Natural killer cell treated with Interleukin-12 subunit alpha and Interleukin-12 subunit beta and Interleukin-15 and Interleukin-18, amount 100 ng/mL, for 72 hours (primary cell): ENCODE measurements at regions not wholly inside any gene's neighbourhood (a gene's known extent, or its start where the extent isn't known, plus 50 kb on each side); places are given as distances from the start of the nearest gene placed in this dataset.

Experiments used
- ATAC-seq, 2 donors: fragments of 150-1000 bp; cut with Tn5 transposase in 1 of 2; sonication (Bioruptor Pico), chemical (Tn5 transposase) in 1 of 2; 2 replicates each; pipeline ENCODE4 v1.10.0; 2021
- DNase-seq: peaks from one replicate; pipeline ENCODE4 v3.0.0; 2022; ENCODE audit warnings: low spot score
- H3K27ac Mint-ChIP-seq, 2 donors: 1 replicate in 1 of 2; 2 replicates in 1 of 2; pipeline ENCODE4 v1.8.0; 2022; ENCODE audit warnings: mixed read lengths in 2 of 2, mild to moderate bottlenecking in 1 of 2, moderate library complexity in 1 of 2
- H3K27me3 Mint-ChIP-seq, 2 donors: 1 replicate in 1 of 2; 2 replicates in 1 of 2; pipeline ENCODE4 v1.8.0; 2022; ENCODE audit warnings: mixed read lengths in 2 of 2
- H3K36me3 Mint-ChIP-seq: one replicate; pipeline ENCODE4 v1.8.0; 2022; ENCODE audit warnings: mixed read lengths
- H3K4me1 Mint-ChIP-seq, 2 donors: 1 replicate in 1 of 2; 2 replicates in 1 of 2; pipeline ENCODE4 v1.8.0; 2022; ENCODE audit warnings: low read depth in 2 of 2, mixed read lengths in 2 of 2, mild to moderate bottlenecking in 1 of 2
- H3K4me3 Mint-ChIP-seq: one replicate; pipeline ENCODE4 v1.8.0; 2022; ENCODE audit warnings: mixed read lengths
- H3K9me3 Mint-ChIP-seq: 2 replicates; pipeline ENCODE4 v1.8.0; 2022; ENCODE audit warnings: mixed read lengths

- peaks cover 8 to 12% of the 10 kb centered on the region in 2 donors for H3K27me3 Mint-ChIP-seq
- no peak overlapping the region for H3K4me3 Mint-ChIP-seq
- no peaks in the 10 kb centered on the region for H3K36me3 Mint-ChIP-seq
- H3K27ac Mint-ChIP-seq: no peak overlapping the region
- ATAC-seq: no peak
- H3K4me1 Mint-ChIP-seq: no peaks in the 10 kb centered on the region
- DNase-seq: peak; percentile 44
- H3K9me3 Mint-ChIP-seq: no peaks in the 10 kb centered on the region
Measured at GRCh38 chr4:3683744-3684421, 82.3 kb upstream of the ADRA2C start.

- Mint-ChIP-seq H3K36me3 (no peaks in the 10 kb centered on the region), H3K27ac (no peak overlapping the region), H3K9me3 (no peaks in the 10 kb centered on the region), H3K4me1 (no peaks in the 10 kb centered on the region), H3K27me3 (peaks cover 8 to 12% of the 10 kb centered on the region in 2 donors), H3K4me3 (no peak overlapping the region)
- DNase-seq: peak; percentile 32
- no peak for ATAC-seq
Measured at GRCh38 chr4:3683077-3683743, 83.0 kb upstream of the ADRA2C start.

- Mint-ChIP-seq H3K4me1 (no peaks in the 10 kb centered on the region), H3K36me3 (no peaks in the 10 kb centered on the region), H3K27ac (no peak overlapping the region), H3K27me3 (peaks cover 8 to 12% of the 10 kb centered on the region in 2 donors), H3K9me3 (no peaks in the 10 kb centered on the region), H3K4me3 (no peak overlapping the region)
- DNase-seq: peak; percentile 28
- peak in 1 of 2 donors; percentile 17 for ATAC-seq
Measured at GRCh38 chr4:3682236-3683076, 83.7 kb upstream of the ADRA2C start.

- no peak overlapping the region for H3K4me3 Mint-ChIP-seq
- H3K36me3 Mint-ChIP-seq: no peaks in the 10 kb centered on the region
- no peaks in the 10 kb centered on the region for H3K4me1 Mint-ChIP-seq
- no peak overlapping the region for H3K27ac Mint-ChIP-seq
- no peak for DNase-seq
- no peak for ATAC-seq
- peaks cover 8 to 9% of the 10 kb centered on the region in 2 donors for H3K27me3 Mint-ChIP-seq
- H3K9me3 Mint-ChIP-seq: no peaks in the 10 kb centered on the region
Measured at GRCh38 chr4:3681191-3681590, 85.0 kb upstream of the ADRA2C start.

- Mint-ChIP-seq H3K36me3 (no peaks in the 10 kb centered on the region), H3K27me3 (peaks cover 4% of the 10 kb centered on the region in 2 donors), H3K27ac (no peak overlapping the region), H3K4me1 (no peaks in the 10 kb centered on the region), H3K9me3 (no peaks in the 10 kb centered on the region), H3K4me3 (no peak overlapping the region)
- ATAC-seq (no peak), DNase-seq (peak; percentile 54)
Measured at GRCh38 chr4:3680656-3681055, 85.5 kb upstream of the ADRA2C start.

- Mint-ChIP-seq H3K9me3 (no peaks in the 10 kb centered on the region), H3K4me1 (no peaks in the 10 kb centered on the region), H3K27ac (no peak overlapping the region), H3K4me3 (no peak overlapping the region), H3K27me3 (peaks cover 0 to 6% of the 10 kb centered on the region in 2 donors), H3K36me3 (no peaks in the 10 kb centered on the region)
- DNase-seq: peak; percentile 38
- ATAC-seq: no peak
Measured at GRCh38 chr4:3679851-3680311, 86.3 kb upstream of the ADRA2C start.

GRCh38 chr4:3679071-3679825 lies 86.9 kb upstream of the ADRA2C start:
- Mint-ChIP-seq H3K4me3 (no peak overlapping the region), H3K9me3 (no peaks in the 10 kb centered on the region), H3K36me3 (no peaks in the 10 kb centered on the region), H3K27me3 (peaks cover 0 to 6% of the 10 kb centered on the region in 2 donors), H3K27ac (no peak overlapping the region), H3K4me1 (no peaks in the 10 kb centered on the region)
- peak; percentile 29 for DNase-seq
- no peak for ATAC-seq

- no peaks in the 10 kb centered on the region for H3K9me3 Mint-ChIP-seq
- peaks cover 2 to 6% of the 10 kb centered on the region in 2 donors for H3K27me3 Mint-ChIP-seq
- H3K4me1 Mint-ChIP-seq: no peaks in the 10 kb centered on the region
- no peak overlapping the region for H3K27ac Mint-ChIP-seq
- ATAC-seq: no peak
- H3K4me3 Mint-ChIP-seq: no peak overlapping the region
- peak; percentile 40 for DNase-seq
- no peaks in the 10 kb centered on the region for H3K36me3 Mint-ChIP-seq
Measured at GRCh38 chr4:3677748-3678070, 88.5 kb upstream of the ADRA2C start.

GRCh38 chr4:3676907-3677747 lies 89.1 kb upstream of the ADRA2C start:
- Mint-ChIP-seq H3K4me3 (no peak overlapping the region), H3K9me3 (no peaks in the 10 kb centered on the region), H3K27ac (no peak overlapping the region), H3K4me1 (no peaks in the 10 kb centered on the region), H3K27me3 (peaks cover 8 to 11% of the 10 kb centered on the region in 2 donors), H3K36me3 (no peaks in the 10 kb centered on the region)
- peak; percentile 44 for DNase-seq
- no peak for ATAC-seq

GRCh38 chr4:3676196-3676595 lies 90.0 kb upstream of the ADRA2C start:
- ATAC-seq (no peak), DNase-seq (peak; percentile 32)
- Mint-ChIP-seq H3K4me3 (no peak overlapping the region), H3K27ac (no peak overlapping the region), H3K36me3 (no peaks in the 10 kb centered on the region), H3K9me3 (no peaks in the 10 kb centered on the region), H3K4me1 (no peaks in the 10 kb centered on the region), H3K27me3 (peaks cover 10 to 12% of the 10 kb centered on the region in 2 donors)

- Mint-ChIP-seq H3K27me3 (peaks cover 10 to 12% of the 10 kb centered on the region in 2 donors), H3K36me3 (no peaks in the 10 kb centered on the region), H3K4me1 (no peaks in the 10 kb centered on the region), H3K4me3 (no peak overlapping the region), H3K27ac (no peak overlapping the region), H3K9me3 (no peaks in the 10 kb centered on the region)
- DNase-seq (peak; percentile 53), ATAC-seq (no peak)
Measured at GRCh38 chr4:3675251-3676115, 90.7 kb upstream of the ADRA2C start.

- Mint-ChIP-seq H3K4me3 (no peak overlapping the region), H3K4me1 (no peaks in the 10 kb centered on the region), H3K36me3 (no peaks in the 10 kb centered on the region), H3K27ac (no peak overlapping the region), H3K27me3 (peaks cover 10 to 12% of the 10 kb centered on the region in 2 donors), H3K9me3 (no peaks in the 10 kb centered on the region)
- DNase-seq (peak; percentile 53), ATAC-seq (no peak)
Measured at GRCh38 chr4:3674479-3674851, 91.7 kb upstream of the ADRA2C start.
